ENCODE measurements at regions not wholly inside any gene's neighbourhood (a gene's known extent, or its start where the extent isn't known, plus 50 kb on each side); places are given as distances from the start of the nearest gene placed in this dataset.

DNA sequence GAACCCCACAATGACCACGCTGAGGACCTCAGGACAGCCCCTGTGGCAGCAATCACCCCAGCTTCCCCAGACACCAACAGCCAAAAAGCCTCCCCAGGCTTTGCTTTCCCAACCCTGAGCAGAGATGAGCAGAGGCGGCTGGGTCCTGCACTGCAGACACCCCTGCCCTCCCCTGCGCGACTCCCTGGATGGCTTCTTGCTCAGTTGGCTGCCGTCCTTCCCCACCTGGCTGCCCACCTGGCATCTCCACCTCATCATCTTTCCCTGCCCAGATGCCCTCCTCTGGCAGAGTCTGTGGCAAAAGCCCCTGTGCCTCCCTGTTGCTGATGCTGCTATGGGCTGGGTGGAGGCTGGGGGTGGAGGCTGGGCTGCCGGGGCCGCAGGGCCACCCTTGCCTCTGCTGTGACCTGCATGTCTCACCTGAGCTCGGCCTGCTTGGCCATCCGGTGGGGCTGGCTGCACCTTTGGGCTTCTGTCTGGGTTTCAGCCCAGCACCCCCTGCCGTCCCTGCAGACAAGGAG, 567.7 kb downstream of the TCERG1L start:
- TF ChIP-seq BHLHE40 (IDR thresholded peaks at IDR 0.05; ENCODE audit: borderline replicate concordance) (no peak), ELF4 (IDR thresholded peaks at IDR 0.05) (no peak), FOXA1 (IDR thresholded peaks at IDR 0.05) (no peak), SP1 (IDR thresholded peaks at IDR 0.05) (no peak), FOXM1 (IDR thresholded peaks at IDR 0.05; ENCODE audit: borderline replicate concordance) (no peak)

Data from HEK293T (cell line).